Activated CD4-positive, alpha-beta memory T cell treated with anti-CD3 and anti-CD28 coated beads for 36 hours (primary cell): ENCODE measurements at regions not wholly inside any gene's neighbourhood (a gene's known extent, or its start where the extent isn't known, plus 50 kb on each side); places are given as distances from the start of the nearest gene placed in this dataset.

Experiments used
- CTCF ChIA-PET: fragments of 350-600 bp; sonication (Branson Sonifier 250); formaldehyde crosslinking; loops from one replicate; lab custom pipeline; 2021; ENCODE audit warnings: antibody characterized with exemption, inconsistent platforms; lab: Charles Lee
- POLR2A ChIA-PET: fragments of 350-600 bp; sonication (Branson Sonifier 250); formaldehyde crosslinking; loops from one replicate; lab custom pipeline; 2021; ENCODE audit warnings: antibody characterized with exemption; lab: Charles Lee
- DNase-seq: peaks from one replicate; pipeline ENCODE4 v3.0.0-alpha.2; 2020
- H3K27ac Mint-ChIP-seq: one replicate; pipeline ENCODE4 v1.8.0; 2021; ENCODE audit warnings: mixed read lengths
- H3K27me3 Mint-ChIP-seq: one replicate; pipeline ENCODE4 v1.8.0; 2021; ENCODE audit warnings: mixed read lengths
- H3K36me3 Mint-ChIP-seq: one replicate; pipeline ENCODE4 v1.8.0; 2021; ENCODE audit warnings: mixed read lengths
- H3K4me1 Mint-ChIP-seq: one replicate; pipeline ENCODE4 v1.8.0; 2021; ENCODE audit warnings: low read depth, mixed read lengths
- H3K4me3 Mint-ChIP-seq: one replicate; pipeline ENCODE4 v1.8.0; 2021; ENCODE audit warnings: mild to moderate bottlenecking, mixed read lengths
- H3K9me3 Mint-ChIP-seq: one replicate; pipeline ENCODE4 v1.8.0; 2021; ENCODE audit warnings: mixed read lengths
- intact Hi-C: fragments of 100-400 bp; cut with micrococcal nuclease; formaldehyde crosslinking; loops from one replicate; pipeline ENCODE4 v1.15.1; 2023

GRCh38 chr20:51880188-51880587 lies 77.9 kb upstream of the SALL4 start:
- POLR2A ChIA-PET: no interaction called here
- no peak for DNase-seq

DNA sequence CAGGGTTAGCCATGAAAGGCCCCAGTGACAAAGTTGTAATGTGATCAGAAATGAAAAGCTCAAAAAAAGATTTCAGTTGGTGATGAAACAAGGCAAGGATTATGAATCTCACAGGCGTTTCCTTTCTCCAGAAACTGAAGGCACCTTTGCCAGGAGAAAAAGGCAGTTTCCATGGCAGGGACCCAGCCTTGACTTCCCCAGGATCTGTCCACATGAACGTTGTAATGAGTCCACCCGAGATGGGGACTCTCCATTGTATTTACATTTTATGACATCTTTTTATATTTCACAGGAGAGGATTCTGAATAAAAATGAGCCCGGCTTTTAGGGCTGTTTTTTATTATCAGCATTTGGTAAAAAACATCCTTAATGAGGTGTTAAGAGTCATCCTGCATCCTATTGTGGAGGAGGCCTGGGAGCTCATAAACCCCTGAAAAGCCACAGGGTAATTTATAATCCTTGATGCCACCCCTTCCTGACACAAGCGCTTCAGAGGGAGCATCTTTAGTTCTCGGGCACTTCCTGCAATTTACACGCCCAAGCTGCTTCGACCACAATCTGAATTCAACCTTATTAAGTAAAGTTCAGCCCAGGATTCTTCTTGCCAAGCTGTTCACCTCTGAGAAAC lies 74.1 kb upstream of the SALL4 start:
- H3K27ac Mint-ChIP-seq: no peak overlapping the region
- no peaks in the 10 kb centered on the region for H3K4me1 Mint-ChIP-seq
- H3K4me3 Mint-ChIP-seq: no peak overlapping the region
- ChIA-PET CTCF (no interaction called here), POLR2A (no interaction called here)
- H3K27me3 Mint-ChIP-seq: peaks cover 4% of the 10 kb centered on the region
- intact Hi-C loops: no loop called here
- H3K36me3 Mint-ChIP-seq: no peaks in the 10 kb centered on the region
- DNase-seq: no peak
- no peaks in the 10 kb centered on the region for H3K9me3 Mint-ChIP-seq

More at GRCh38 chr20:51880188-51880587, 77.9 kb upstream of the SALL4 start:
- CTCF ChIA-PET: no interaction called here
- intact Hi-C loops: no loop called here
- H3K36me3 Mint-ChIP-seq: no peaks in the 10 kb centered on the region
- H3K4me1 Mint-ChIP-seq: no peaks in the 10 kb centered on the region
- no peak overlapping the region for H3K27ac Mint-ChIP-seq
- peaks cover 1% of the 10 kb centered on the region for H3K27me3 Mint-ChIP-seq
- H3K9me3 Mint-ChIP-seq: no peaks in the 10 kb centered on the region
- no peak overlapping the region for H3K4me3 Mint-ChIP-seq

DNA sequence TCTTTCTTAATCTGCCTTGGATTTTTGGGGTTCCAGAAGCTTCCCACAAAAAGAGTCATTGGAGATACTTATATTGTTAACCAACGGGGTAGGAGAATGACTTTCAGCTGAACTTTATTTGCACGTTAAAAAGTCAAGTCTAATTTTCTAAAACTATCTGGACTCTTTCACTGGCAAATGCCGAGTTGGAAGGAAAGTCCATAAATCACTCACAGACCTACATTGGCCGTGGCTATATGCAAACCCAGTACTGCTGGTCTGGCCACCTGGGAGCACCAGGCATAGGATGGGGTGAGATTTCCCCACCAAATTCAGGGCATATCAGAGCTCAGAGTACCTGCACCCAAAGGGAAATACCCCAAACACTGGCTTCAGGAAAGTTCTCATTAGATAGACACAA lies 71.3 kb upstream of the SALL4 start:
- H3K27ac Mint-ChIP-seq: no peak overlapping the region
- H3K4me3 Mint-ChIP-seq: no peak overlapping the region
- peaks cover 4% of the 10 kb centered on the region for H3K27me3 Mint-ChIP-seq
- CTCF ChIA-PET: no interaction called here
- H3K4me1 Mint-ChIP-seq: no peaks in the 10 kb centered on the region
- intact Hi-C loops: no loop called here
- DNase-seq: no peak
- H3K36me3 Mint-ChIP-seq: no peaks in the 10 kb centered on the region
- POLR2A ChIA-PET: no interaction called here
- H3K9me3 Mint-ChIP-seq: no peaks in the 10 kb centered on the region

- POLR2A ChIA-PET: no interaction called here
- DNase-seq: no peak
- Mint-ChIP-seq H3K4me1 (no peaks in the 10 kb centered on the region), H3K27ac (no peak overlapping the region), H3K9me3 (no peaks in the 10 kb centered on the region), H3K27me3 (peaks cover 5% of the 10 kb centered on the region), H3K36me3 (no peaks in the 10 kb centered on the region), H3K4me3 (no peak overlapping the region)
- CTCF ChIA-PET: no interaction called here
- intact Hi-C loops: no loop called here
Measured at GRCh38 chr20:51871943-51872342, 69.6 kb upstream of the SALL4 start.

DNA sequence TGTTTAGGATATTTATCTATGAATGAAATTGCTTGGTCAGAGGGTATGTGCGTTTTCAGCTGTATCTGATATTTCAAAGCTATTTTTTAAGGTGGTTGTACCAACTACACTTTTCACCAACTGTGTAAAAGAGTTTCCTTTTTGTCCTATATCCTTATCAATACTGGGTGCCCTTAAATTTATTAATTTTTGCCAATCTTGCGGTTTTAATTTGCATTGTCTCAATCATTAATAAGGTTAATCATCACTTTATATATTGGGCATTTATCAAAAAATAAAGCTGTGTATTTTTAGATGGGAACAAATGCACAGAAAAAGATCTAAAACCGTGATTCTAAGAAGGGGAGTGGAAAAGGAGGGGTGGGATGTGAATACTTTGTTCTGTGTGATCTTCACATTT lies 66.7 kb upstream of the SALL4 start:
- Mint-ChIP-seq H3K9me3 (no peaks in the 10 kb centered on the region), H3K27me3 (peaks cover 8% of the 10 kb centered on the region), H3K4me3 (no peak overlapping the region), H3K4me1 (no peaks in the 10 kb centered on the region), H3K27ac (no peak overlapping the region), H3K36me3 (no peaks in the 10 kb centered on the region)
- POLR2A ChIA-PET: interaction anchor here (0.6 kb wide), 1 partner anchor 12 kb away, joined by 4 read pairs; no protein-coding TSS in a partner anchor
- CTCF ChIA-PET: no interaction called here
- DNase-seq: no peak
- intact Hi-C loops: no loop called here

- CTCF ChIA-PET: interaction anchor here (0.7 kb wide), 1 partner anchor 148 kb away, joined by 3 read pairs; no protein-coding TSS in a partner anchor
- no peak for DNase-seq
Measured at GRCh38 chr20:51867251-51867650, 64.9 kb upstream of the SALL4 start.

DNA sequence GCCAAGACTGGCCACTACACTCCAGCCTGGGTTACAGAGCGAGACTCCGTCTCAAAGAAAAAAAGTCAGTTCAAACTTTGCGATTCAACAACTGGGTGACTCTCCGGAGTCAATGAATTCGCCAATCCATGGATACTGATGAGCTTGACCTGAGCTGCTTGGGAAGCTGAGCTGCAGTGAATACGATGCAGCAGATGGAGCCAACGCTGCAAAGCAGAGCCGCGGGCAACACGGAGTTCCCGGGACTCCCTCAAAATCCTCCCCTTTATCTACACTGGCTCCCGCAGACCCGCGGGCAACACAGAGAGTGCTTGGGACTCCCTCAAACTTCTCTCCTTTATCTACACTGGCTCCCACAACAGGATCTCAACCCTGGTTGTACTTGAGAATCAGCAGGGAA lies 62.6 kb upstream of the SALL4 start:
- Mint-ChIP-seq H3K4me3 (no peak overlapping the region), H3K4me1 (no peaks in the 10 kb centered on the region), H3K27ac (no peak overlapping the region), H3K27me3 (peaks cover 10% of the 10 kb centered on the region), H3K36me3 (no peaks in the 10 kb centered on the region), H3K9me3 (no peaks in the 10 kb centered on the region)
- ChIA-PET POLR2A (no interaction called here), CTCF (no interaction called here)
- DNase-seq: no peak
- intact Hi-C loops: no loop called here

More at GRCh38 chr20:51867251-51867650, 64.9 kb upstream of the SALL4 start:
- intact Hi-C loops: no loop called here
- Mint-ChIP-seq H3K27ac (no peak overlapping the region), H3K4me3 (no peak overlapping the region), H3K4me1 (no peaks in the 10 kb centered on the region), H3K36me3 (no peaks in the 10 kb centered on the region), H3K27me3 (peaks cover 11% of the 10 kb centered on the region), H3K9me3 (no peaks in the 10 kb centered on the region)
- POLR2A ChIA-PET: interaction anchor here (0.6 kb wide), 1 partner anchor 13 kb away, joined by 3 read pairs; no protein-coding TSS in a partner anchor

DNA sequence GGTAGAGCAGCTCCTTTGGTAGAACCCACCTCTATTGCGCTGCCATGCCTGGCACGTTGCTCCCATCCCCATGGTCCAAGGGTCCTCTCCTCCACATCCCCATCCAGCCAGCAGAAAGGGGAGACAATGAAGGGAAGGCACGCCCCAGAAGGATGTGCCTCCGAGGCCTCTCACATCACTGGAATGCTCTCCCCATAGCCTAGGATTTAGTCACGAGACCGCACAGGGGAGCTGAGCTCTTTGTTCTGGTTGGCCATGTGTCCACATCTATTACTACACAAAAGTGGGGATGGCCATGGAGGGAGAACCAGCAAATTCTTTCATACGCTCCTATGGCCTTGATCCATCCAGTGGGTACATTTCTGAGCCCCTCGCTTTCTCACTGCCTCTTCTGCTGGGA lies 60.5 kb upstream of the SALL4 start:
- Mint-ChIP-seq H3K36me3 (no peaks in the 10 kb centered on the region), H3K9me3 (no peaks in the 10 kb centered on the region), H3K4me1 (no peaks in the 10 kb centered on the region), H3K4me3 (no peak overlapping the region), H3K27me3 (peaks cover 18% of the 10 kb centered on the region), H3K27ac (no peak overlapping the region)
- DNase-seq: no peak
- CTCF ChIA-PET: no interaction called here
- intact Hi-C loops: no loop called here
- POLR2A ChIA-PET: no interaction called here

GRCh38 chr20:51861726-51862466 lies 59.6 kb upstream of the SALL4 start:
- ChIA-PET CTCF (no interaction called here), POLR2A (interaction anchor here (0.6 kb wide), 1 partner anchor 163 kb away, joined by 3 read pairs; no protein-coding TSS in a partner anchor)
- intact Hi-C loops: no loop called here
- no peaks in the 10 kb centered on the region for H3K4me1 Mint-ChIP-seq
- no peak for DNase-seq
- H3K9me3 Mint-ChIP-seq: no peaks in the 10 kb centered on the region
- no peaks in the 10 kb centered on the region for H3K36me3 Mint-ChIP-seq
- H3K27ac Mint-ChIP-seq: no peak overlapping the region
- H3K4me3 Mint-ChIP-seq: no peak overlapping the region
- peaks cover 17% of the 10 kb centered on the region for H3K27me3 Mint-ChIP-seq

GRCh38 chr20:51860111-51860882 lies 58.0 kb upstream of the SALL4 start:
- POLR2A ChIA-PET: no interaction called here
- no peak overlapping the region for H3K27ac Mint-ChIP-seq
- no peak for DNase-seq
- intact Hi-C loops: no loop called here
- H3K9me3 Mint-ChIP-seq: no peaks in the 10 kb centered on the region
- H3K4me1 Mint-ChIP-seq: no peaks in the 10 kb centered on the region
- H3K27me3 Mint-ChIP-seq: peaks cover 17% of the 10 kb centered on the region
- CTCF ChIA-PET: no interaction called here
- H3K36me3 Mint-ChIP-seq: no peaks in the 10 kb centered on the region
- no peak overlapping the region for H3K4me3 Mint-ChIP-seq

DNA sequence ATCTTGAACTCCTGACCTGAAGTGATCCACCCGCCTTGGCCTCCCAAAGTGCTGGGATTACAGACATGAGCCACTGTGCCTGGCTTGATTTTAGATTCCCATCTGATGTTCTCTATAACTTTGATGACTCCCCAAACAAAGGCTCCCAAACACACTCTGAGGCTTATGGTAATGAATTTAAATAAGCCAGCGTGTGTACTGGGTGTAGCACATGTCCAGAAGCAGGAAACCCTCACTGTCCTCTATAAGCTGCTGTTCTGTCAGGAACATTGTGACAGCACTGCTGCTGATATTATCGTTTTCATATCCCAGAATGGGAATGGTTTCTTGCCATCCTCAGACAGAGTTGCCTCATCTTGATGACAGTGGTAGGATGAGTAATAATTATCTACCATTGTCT lies 54.1 kb upstream of the SALL4 start:
- POLR2A ChIA-PET: no interaction called here
- Mint-ChIP-seq H3K9me3 (no peaks in the 10 kb centered on the region), H3K27ac (no peak overlapping the region), H3K4me1 (no peaks in the 10 kb centered on the region), H3K4me3 (no peak overlapping the region), H3K27me3 (peaks cover 10% of the 10 kb centered on the region), H3K36me3 (no peaks in the 10 kb centered on the region)
- DNase-seq: no peak
- intact Hi-C loops: no loop called here
- CTCF ChIA-PET: no interaction called here

GRCh38 chr20:51854921-51855320 lies 52.6 kb upstream of the SALL4 start:
- Mint-ChIP-seq H3K9me3 (no peaks in the 10 kb centered on the region), H3K27me3 (peaks cover 8% of the 10 kb centered on the region), H3K4me3 (no peak overlapping the region), H3K27ac (no peak overlapping the region), H3K4me1 (no peaks in the 10 kb centered on the region), H3K36me3 (no peaks in the 10 kb centered on the region)
- DNase-seq: no peak
- intact Hi-C loops: no loop called here
- ChIA-PET POLR2A (interaction anchor here (0.6 kb wide), 1 partner anchor 335 kb away, joined by 5 read pairs; no protein-coding TSS in a partner anchor), CTCF (no interaction called here)
